Neural progenitor cell (in vitro differentiated cells): ENCODE measurements at regions not wholly inside any gene's neighbourhood (a gene's known extent, or its start where the extent isn't known, plus 50 kb on each side); places are given as distances from the start of the nearest gene placed in this dataset.

Experiments used
- DNase-seq: peaks from one replicate; pipeline ENCODE4 v3.0.0-alpha.2; 2016; ENCODE audit warnings: low spot score
- H2AFZ ChIP-seq: fragments of 200-600 bp; sonication (generic); replicated peaks from 2 replicates; pipeline ENCODE4 v1.6.1; 2016; ENCODE audit warnings: antibody characterized with exemption
- H3F3A ChIP-seq: fragments of 200-600 bp; sonication (generic); 2 replicates; pipeline ENCODE4 v1.6.1; 2016; ENCODE audit warnings: antibody characterized with exemption, low read depth
- H3K27ac ChIP-seq: fragments of 200-600 bp; sonication (generic); 2 replicates; pipeline ENCODE4 v1.5.1; 2016; ENCODE audit warnings: mild to moderate bottlenecking
- H3K27me3 ChIP-seq: fragments of 200-600 bp; sonication (generic); 2 replicates; pipeline ENCODE4 v1.6.1; 2016; ENCODE audit warnings: mild to moderate bottlenecking, moderate library complexity
- H3K36me3 ChIP-seq: fragments of 200-600 bp; sonication (generic); 2 replicates; pipeline ENCODE4 v1.5.1; 2016
- H3K4me1 ChIP-seq: fragments of 200-600 bp; sonication (generic); 2 replicates; pipeline ENCODE4 v1.6.1; 2016; ENCODE audit warnings: mixed run types
- H3K4me2 ChIP-seq: fragments of 200-600 bp; sonication (generic); 2 replicates; pipeline ENCODE4 v1.6.1; 2016
- H3K4me3 ChIP-seq: fragments of 200-600 bp; sonication (generic); 2 replicates; pipeline ENCODE4 v1.5.1; 2016
- H3K79me2 ChIP-seq: fragments of 200-600 bp; sonication (generic); 2 replicates; pipeline ENCODE4 v1.6.1; 2016; ENCODE audit warnings: low read depth
- H3K9ac ChIP-seq: fragments of 200-600 bp; sonication (generic); 2 replicates; pipeline ENCODE4 v1.6.1; 2016
- H3K9me3 ChIP-seq: fragments of 200-600 bp; sonication (generic); 2 replicates; pipeline ENCODE4 v1.5.1; 2016; ENCODE audit warnings: low read depth
- H4K20me1 ChIP-seq: fragments of 200-600 bp; sonication (generic); 2 replicates; pipeline ENCODE4 v1.6.1; 2016; ENCODE audit warnings: low read depth
- H3K27ac Mint-ChIP-seq: 3 replicates; pipeline ENCODE4 v1.8.0; 2021; ENCODE audit warnings: mixed read lengths
- H3K27me3 Mint-ChIP-seq: 2 replicates; pipeline ENCODE4 v1.8.0; 2022; ENCODE audit warnings: low read depth, mild to moderate bottlenecking, inconsistent platforms, moderate library complexity, mixed read lengths; ENCODE audit not compliant: insufficient read depth
- H3K36me3 Mint-ChIP-seq: 3 replicates; pipeline ENCODE4 v1.8.0; 2021; ENCODE audit warnings: mixed read lengths
- H3K4me1 Mint-ChIP-seq: 3 replicates; pipeline ENCODE4 v1.8.0; 2021; ENCODE audit warnings: mixed read lengths
- H3K4me3 Mint-ChIP-seq: 3 replicates; pipeline ENCODE4 v1.8.0; 2021; ENCODE audit warnings: mild to moderate bottlenecking, moderate library complexity, mixed read lengths
- H3K9me3 Mint-ChIP-seq: 3 replicates; pipeline ENCODE4 v1.8.0; 2020; ENCODE audit warnings: mixed read lengths
- CTCF ChIP-seq: fragments of 200-600 bp; sonication (generic); IDR thresholded peaks from 2 replicates; pipeline ENCODE4 v1.5.1; 2017; ENCODE audit warnings: antibody characterized with exemption, mild to moderate bottlenecking
- EZH2 ChIP-seq: fragments of 200-600 bp; sonication (generic); IDR thresholded peaks from 2 replicates; pipeline ENCODE4 v1.6.1; 2017; ENCODE audit warnings: antibody characterized with exemption, mild to moderate bottlenecking, moderate library complexity
- EZH2phosphoT487 ChIP-seq: fragments of 200-600 bp; sonication (generic); IDR thresholded peaks from 2 replicates; pipeline ENCODE4 v1.6.1; 2017; ENCODE audit warnings: antibody characterized with exemption

- Histone ChIP-seq H3K27ac (no peak overlapping the region), H3K79me2 (no peaks in the 10 kb centered on the region), H3K9ac (no peak overlapping the region), H4K20me1 (no peaks in the 10 kb centered on the region), H3K4me1 (peaks cover 5% of the 10 kb centered on the region), H3F3A (no peaks in the 10 kb centered on the region), H3K4me3 (no peak overlapping the region), H2AFZ (no peak overlapping the region), H3K4me2 (no peak overlapping the region), H3K9me3 (no peaks in the 10 kb centered on the region), H3K27me3 (no peaks in the 10 kb centered on the region), H3K36me3 (no peaks in the 10 kb centered on the region)
- DNase-seq = no peak
- no peak overlapping the region for H3K4me3 Mint-ChIP-seq
- no peaks in the 10 kb centered on the region for H3K27me3 Mint-ChIP-seq
- H3K36me3 Mint-ChIP-seq = no peaks in the 10 kb centered on the region
- H3K9me3 Mint-ChIP-seq = no peaks in the 10 kb centered on the region
- TF ChIP-seq EZH2phosphoT487 (no peak), EZH2 (no peak), CTCF (no peak)
- no peak overlapping the region for H3K27ac Mint-ChIP-seq
- H3K4me1 Mint-ChIP-seq = no peaks in the 10 kb centered on the region
These were observed 269.2 kb downstream of the HGF start for GRCh38 chr7:81500631-81501030.

- Histone ChIP-seq H3K79me2 (no peaks in the 10 kb centered on the region), H3K9ac (no peak overlapping the region), H3K9me3 (no peaks in the 10 kb centered on the region), H3K4me1 (peaks cover 5% of the 10 kb centered on the region), H3K4me2 (no peak overlapping the region), H3K27ac (no peak overlapping the region), H3F3A (no peaks in the 10 kb centered on the region), H2AFZ (peak overlapping the region; percentile 46), H3K4me3 (no peak overlapping the region), H4K20me1 (no peaks in the 10 kb centered on the region), H3K36me3 (no peaks in the 10 kb centered on the region), H3K27me3 (no peaks in the 10 kb centered on the region)
- no peak overlapping the region for H3K27ac Mint-ChIP-seq
- no peaks in the 10 kb centered on the region for H3K36me3 Mint-ChIP-seq
- DNase-seq = peak; percentile 76
- TF ChIP-seq CTCF = peak; percentile 78
- TF ChIP-seq EZH2 = no peak
- no peak for TF ChIP-seq EZH2phosphoT487
- H3K9me3 Mint-ChIP-seq = no peaks in the 10 kb centered on the region
- H3K4me3 Mint-ChIP-seq = no peak overlapping the region
- no peaks in the 10 kb centered on the region for H3K4me1 Mint-ChIP-seq
- H3K27me3 Mint-ChIP-seq = no peaks in the 10 kb centered on the region
These were observed 270.4 kb downstream of the HGF start for GRCh38 chr7:81499262-81500116.

- no peak overlapping the region for H3K4me3 ChIP-seq
- no peak overlapping the region for H2AFZ ChIP-seq
- no peaks in the 10 kb centered on the region for H3K36me3 ChIP-seq
- no peak for DNase-seq
- H3K9ac ChIP-seq = no peak overlapping the region
- no peaks in the 10 kb centered on the region for H3K9me3 Mint-ChIP-seq
- no peaks in the 10 kb centered on the region for H3K79me2 ChIP-seq
- TF ChIP-seq EZH2phosphoT487 (no peak), CTCF (no peak), EZH2 (no peak)
- no peaks in the 10 kb centered on the region for H4K20me1 ChIP-seq
- no peaks in the 10 kb centered on the region for H3K27me3 Mint-ChIP-seq
- H3F3A ChIP-seq = no peaks in the 10 kb centered on the region
- H3K4me3 Mint-ChIP-seq = no peak overlapping the region
- no peaks in the 10 kb centered on the region for H3K9me3 ChIP-seq
- no peak overlapping the region for H3K27ac Mint-ChIP-seq
- H3K4me2 ChIP-seq = no peak overlapping the region
- no peaks in the 10 kb centered on the region for H3K4me1 Mint-ChIP-seq
- no peaks in the 10 kb centered on the region for H3K36me3 Mint-ChIP-seq
- no peaks in the 10 kb centered on the region for H3K27me3 ChIP-seq
- peaks cover 5% of the 10 kb centered on the region for H3K4me1 ChIP-seq
- no peak overlapping the region for H3K27ac ChIP-seq
These were observed 271.7 kb downstream of the HGF start for GRCh38 chr7:81498176-81498575.
